ENCODE measurements at regions not wholly inside any gene's neighbourhood (a gene's known extent, or its start where the extent isn't known, plus 50 kb on each side); places are given as distances from the start of the nearest gene placed in this dataset.

DNA sequence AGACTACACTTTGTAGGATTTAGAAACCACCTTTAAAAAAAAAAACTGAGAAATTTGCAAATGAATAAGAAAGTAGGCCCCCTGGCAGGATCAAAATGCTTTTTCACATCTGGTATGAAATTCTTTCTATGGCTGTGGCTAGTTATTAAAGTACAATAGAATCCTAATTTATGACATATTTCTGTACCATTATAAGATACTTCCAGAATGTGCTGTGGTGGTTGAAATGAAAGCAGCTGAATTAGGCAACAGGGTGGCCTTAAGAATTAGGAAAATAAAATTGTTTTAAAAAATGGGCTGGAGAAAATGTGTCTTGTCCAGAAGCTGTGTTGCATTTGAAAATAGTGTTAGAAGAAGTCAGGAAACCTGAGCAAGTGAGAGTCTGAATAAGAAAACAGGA, 85.9 kb upstream of the PDE3A start:
- DNase-seq, result no peak

DNA sequence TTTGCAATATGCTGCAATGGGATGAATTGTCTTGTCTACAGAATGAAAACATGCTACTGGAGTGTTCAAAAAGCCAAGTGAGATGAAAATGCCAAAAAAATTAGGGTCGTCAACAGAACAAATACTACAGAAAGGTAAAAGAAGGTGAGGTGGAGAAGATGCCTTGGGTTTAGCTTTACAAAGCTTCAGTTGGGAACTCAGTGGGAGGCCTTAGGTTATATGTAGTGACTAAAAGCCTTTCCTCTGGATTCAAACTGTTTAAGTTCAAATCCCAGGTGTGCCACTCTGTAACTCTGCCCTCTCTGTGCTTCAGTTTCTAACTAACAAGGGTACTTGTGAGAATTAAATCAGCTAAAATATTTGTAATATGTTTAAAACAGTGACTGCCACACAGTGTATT, 84.9 kb upstream of the PDE3A start:
- DNase-seq, result no peak

DNA sequence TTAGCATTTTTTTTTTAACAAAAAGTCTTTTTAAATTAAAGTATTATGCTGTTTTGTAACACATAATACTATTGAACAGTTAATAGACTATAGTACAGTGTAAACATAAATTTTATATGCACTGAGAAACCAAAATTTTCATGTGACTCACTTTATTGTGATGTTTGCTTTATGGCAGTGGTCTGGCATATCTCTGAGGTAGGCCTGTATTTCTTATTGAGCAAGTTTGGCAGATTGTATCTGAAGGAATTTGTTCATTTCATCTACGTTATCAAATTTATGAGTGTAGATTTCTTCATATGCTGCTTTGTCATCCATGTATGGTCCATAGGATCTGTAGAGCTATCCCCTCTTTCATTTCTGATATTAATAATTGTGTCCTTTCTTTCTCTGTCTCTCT, 78.8 kb upstream of the PDE3A start:
- no peak for DNase-seq

DNA sequence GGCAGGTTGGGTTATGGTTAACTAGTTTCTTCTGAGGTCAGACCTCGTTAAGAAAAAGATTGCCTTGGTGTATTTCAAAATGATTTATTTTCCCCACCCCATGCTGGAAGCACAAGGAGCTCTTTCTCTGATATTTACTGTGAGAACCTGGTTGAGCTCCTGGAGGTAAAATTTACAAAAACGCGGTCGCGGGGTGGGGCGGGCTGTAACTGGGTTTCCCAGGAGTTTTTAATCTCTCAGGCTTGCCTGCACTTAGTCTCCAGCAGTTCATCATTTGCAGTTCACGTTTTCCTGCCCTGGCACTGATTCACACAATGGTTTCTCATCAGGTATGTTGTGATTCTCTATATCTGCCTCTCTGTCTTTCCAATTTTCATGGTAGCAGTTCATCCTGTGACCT, 67.9 kb upstream of the PDE3A start:
- DNase-seq, result no peak

DNA sequence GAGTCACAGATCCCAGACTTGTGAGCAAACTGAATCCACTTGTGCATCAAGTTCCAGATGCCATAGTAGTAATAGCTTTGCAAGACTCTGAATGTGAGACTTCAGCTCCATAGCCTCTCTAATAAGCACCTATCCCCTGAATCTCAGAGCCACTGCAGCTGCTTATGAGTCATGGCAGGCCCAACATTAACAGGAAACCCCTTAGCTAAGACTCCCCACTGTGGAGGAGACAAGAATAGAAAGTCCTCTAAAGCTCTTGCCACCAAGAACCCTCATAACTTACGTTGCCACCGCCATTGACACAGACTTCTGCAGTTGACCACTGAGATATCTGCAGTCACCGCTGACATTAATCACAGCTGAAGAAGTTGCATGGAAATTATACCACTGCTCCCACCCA, 62.9 kb upstream of the PDE3A start:
- DNase-seq, result no peak

DNA sequence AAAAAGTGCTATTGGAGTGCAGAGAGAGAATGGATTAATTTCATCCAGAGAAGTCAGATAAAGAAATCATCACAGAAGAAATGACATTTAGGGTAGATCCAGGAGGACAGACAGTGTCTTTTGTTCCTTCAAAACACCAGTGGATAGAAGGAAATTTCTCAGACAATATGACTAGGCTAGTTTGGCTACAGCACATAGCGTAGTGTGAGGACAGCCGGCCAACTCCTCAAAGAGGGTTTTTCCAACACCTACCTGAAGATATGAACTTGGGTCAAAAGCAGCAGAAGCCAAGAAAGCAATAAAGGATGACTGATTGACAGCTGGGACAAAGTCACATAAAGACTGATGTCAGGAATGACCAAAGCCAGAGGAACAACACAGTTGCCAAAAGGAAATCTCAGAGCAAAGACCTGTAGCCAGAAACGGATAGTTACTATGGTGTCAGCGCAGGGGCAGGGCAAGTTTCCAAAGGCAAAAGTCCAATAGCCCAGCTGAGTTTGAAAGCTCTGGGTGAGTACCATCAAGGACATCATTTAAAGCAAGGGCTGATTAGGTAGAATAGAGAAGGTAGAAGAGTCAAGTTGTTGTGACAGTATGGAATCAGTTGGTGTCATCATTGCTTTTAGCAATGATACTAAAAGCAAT, 58.7 kb upstream of the PDE3A start:
- no peak for DNase-seq

DNA sequence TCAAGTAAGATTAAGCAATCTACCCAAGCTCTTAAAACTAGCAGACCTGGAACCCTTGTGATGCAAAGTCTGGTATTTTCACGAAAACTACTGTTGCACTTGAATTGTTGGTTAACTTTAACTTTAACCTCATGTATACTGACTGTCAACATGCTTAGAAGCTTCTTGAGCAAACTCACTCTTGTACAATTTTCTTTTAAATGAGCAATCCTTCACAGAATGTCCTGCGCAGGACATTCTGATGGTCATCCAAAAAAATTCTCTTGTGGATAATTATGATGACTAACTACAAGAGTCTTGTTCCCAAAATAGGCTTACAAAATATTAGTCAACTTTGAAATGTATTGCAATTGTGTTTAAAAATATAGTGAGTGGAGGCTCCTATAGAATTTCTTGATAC, 54.0 kb upstream of the PDE3A start:
- no peak for DNase-seq

DNA sequence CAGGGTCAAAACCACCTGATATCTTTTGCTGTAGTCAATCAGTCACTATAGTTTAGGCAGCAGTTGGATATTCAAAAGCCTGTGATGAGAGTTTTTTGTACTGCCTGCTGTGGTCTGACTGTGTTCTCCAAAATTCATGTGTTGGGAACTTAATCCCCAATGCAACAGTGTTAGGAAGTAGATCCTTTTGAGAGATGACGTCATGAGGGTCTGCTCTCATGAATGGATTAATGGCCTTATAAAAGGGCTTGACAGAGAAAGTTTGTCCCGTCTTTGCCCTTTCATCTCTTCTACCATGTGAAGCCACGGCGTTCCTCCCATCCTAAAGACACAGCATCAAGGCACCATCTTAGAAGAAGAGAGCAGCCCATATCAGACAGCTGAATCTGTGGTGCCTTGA, 50.8 kb upstream of the PDE3A start:
- no peak for DNase-seq

Data from stimulated activated CD4-positive, alpha-beta T cell treated with anti-CD3 and anti-CD28 coated beads, Interleukin-1b, Interleukin-23, amount 100 ng/mL, for 48 hours (primary cell).